GM12872 (cell line): ENCODE measurements at regions not wholly inside any gene's neighbourhood (a gene's known extent, or its start where the extent isn't known, plus 50 kb on each side); places are given as distances from the start of the nearest gene placed in this dataset.

Experiments
- TF ChIP-seq, protein P1 (sequence below): IDR thresholded peaks from 3 replicates; pipeline ENCODE4 v1.5.1; 2011; ENCODE audit warnings: low read depth, mild to moderate bottlenecking, low read length, moderate library complexity; ENCODE audit not compliant: insufficient read depth

DNA sequence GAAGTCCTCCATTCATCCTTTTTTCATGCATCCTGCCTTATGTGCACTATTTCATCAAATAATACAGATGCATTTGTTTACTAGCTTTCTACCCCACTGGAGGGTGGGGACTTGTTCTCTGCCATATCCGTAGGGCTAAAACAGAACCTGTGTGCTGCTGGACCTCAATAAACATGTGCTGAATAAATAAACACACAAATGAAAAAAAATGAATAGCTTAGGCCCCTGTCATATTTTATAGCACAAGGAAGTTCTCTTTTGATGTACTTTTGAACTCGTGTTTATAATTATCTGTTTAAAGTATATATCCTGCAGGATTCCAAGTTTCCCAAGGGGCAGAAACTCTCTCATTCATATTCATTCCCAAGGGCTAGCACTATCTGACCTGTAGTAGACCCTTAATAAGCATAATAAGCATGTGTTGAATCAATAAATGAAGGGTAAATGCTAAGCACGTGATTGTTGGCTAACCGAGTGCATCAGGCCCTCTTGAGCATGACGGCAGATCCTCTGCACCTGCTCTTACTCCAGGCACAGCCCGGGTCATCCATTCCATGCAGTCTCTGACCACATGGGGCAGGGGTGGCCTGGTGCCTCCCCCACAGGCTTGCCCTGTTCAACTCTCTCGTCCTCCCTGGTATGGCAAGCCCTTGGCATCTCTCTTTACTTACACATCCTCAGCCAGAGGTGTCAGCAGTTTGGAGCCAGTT lies 474.1 kb upstream of the ZMIZ1 start:
- TF ChIP-seq, protein P1, sequence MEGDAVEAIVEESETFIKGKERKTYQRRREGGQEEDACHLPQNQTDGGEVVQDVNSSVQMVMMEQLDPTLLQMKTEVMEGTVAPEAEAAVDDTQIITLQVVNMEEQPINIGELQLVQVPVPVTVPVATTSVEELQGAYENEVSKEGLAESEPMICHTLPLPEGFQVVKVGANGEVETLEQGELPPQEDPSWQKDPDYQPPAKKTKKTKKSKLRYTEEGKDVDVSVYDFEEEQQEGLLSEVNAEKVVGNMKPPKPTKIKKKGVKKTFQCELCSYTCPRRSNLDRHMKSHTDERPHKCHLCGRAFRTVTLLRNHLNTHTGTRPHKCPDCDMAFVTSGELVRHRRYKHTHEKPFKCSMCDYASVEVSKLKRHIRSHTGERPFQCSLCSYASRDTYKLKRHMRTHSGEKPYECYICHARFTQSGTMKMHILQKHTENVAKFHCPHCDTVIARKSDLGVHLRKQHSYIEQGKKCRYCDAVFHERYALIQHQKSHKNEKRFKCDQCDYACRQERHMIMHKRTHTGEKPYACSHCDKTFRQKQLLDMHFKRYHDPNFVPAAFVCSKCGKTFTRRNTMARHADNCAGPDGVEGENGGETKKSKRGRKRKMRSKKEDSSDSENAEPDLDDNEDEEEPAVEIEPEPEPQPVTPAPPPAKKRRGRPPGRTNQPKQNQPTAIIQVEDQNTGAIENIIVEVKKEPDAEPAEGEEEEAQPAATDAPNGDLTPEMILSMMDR, result no peak

- TF ChIP-seq, protein P1, result no peak
Observed at GRCh38 chr10:78595269-78595619, 473.5 kb upstream of the ZMIZ1 start.

DNA sequence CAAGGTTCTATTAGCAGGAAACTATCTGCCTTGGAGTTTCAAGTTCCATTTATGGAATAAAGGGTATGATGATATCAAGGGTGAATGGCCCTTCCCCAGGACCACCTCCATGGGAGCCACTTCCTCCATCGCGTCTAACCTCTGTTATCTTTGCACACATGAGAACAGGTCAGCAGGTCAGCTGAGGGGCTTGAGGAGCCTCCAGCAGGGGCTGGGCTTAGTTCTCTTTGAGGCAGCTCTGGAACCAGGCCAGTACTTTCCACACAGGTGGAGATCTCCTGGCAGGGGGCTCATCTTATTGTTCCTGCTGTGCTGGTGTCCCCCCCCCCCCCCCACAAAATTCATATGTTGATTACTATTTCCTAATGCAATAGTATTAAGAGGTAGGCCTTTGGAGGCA lies 472.2 kb upstream of the ZMIZ1 start:
- TF ChIP-seq, protein P1, result no peak

DNA sequence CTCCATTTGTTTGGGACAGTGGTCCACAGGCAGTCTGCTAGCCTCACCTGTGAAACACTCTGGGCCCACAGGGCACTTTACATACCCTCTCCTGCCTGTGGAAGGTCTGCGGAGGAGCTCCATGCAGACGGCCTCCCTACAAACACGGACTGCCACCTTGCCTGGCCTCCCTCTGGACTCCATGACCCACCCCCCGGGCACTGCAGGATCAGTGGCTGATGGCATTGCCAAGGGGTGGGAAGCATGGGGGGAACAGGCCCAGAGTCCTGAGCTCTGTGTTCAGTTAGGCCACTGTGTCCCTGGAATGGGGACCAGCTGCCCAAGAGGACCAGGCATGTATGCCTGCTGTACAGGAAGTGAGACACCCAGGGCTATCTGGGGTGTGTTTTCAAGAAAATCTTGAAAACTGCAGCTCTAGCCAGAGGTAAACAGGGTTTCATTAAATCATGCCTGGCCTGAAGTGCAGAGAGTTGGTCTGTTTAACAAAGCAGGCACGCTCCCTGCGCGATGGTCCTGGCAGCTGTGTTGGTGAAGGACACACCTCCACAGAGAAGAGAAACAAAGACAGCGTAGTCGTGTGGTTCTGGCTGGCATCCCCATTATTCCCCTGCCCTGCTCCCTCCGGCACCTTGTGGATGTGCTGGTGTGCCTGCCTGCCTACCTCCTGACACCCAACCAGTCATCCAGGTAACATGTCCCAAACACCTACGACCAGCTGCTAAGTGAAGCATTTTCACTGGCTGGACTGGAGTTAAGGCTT lies 470.8 kb upstream of the ZMIZ1 start:
- TF ChIP-seq, protein P1, result no peak

GRCh38 chr10:78599122-78599853 lies 469.5 kb upstream of the ZMIZ1 start:
- TF ChIP-seq, protein P1, result no peak

DNA sequence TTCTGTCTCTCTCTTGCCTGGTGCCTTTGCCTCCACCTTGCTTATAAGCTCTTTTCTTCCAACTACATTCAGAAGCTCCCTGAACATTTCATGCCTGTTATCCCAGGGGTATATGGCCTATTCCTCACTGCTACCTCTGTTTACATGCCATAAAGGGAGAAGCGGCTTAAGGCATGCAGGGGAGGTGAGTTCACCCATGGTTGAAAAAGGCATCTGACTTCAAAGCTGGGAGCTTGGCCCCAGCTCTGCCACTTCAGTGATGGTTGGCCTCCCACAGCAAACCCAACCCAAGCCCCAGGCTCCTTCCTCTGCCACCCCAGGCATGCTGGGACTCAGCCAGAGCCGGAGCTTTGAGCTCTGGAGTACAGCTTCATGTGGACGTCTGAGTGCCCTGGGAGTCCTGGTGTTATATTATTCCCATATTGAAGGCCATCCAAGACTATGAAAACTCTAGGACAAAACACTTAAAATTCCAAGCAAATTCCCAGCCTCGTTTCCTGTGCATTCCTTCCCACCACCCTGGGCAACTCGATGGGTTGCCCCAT lies 468.6 kb upstream of the ZMIZ1 start:
- TF ChIP-seq, protein P1, result no peak

- TF ChIP-seq, protein P1, result no peak
Observed at GRCh38 chr10:78600740-78601139, 468.0 kb upstream of the ZMIZ1 start.
